ENCODE measurements at regions not wholly inside any gene's neighbourhood (a gene's known extent, or its start where the extent isn't known, plus 50 kb on each side); places are given as distances from the start of the nearest gene placed in this dataset.

DNA sequence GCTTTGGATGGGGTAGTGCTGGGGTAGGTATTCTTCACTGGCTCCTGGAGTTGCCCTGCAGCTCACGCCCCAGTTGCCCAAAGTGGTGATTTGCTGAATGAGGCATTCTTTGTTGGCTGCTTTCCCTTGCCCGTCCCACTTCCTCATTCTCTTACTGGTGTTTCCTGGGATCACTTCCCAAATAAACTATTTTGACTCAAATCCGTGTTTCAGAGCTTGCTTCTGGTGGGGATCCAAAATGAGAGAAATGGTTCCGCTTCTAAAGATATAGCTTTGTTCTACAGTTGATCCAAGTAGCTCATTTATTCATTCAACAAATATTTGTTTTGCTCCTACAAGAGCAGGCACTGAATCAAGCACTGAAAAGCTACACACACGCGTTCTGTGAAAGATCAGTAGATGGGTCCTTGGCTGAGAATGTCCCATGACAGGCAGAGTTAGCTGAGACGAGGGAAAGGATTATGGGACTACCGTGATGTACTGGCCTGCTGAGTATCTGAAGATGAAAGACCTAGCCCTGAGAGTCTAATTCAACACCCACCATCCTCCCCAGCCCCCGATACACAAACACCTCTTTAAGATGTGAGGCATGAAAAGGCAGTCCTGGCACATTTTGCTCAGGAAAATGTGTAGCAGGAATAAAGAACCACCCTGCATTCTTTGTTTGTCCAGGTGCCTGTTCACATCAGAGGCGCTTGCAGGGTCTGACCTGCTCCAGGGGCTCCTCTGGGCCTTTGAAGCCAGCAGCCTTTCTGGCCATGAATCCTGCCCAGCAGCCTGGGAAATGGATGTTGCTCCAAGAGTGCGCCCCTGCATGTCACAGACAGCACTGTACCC lies 143.1 kb upstream of the RANBP3L start:
- no peaks in the 10 kb centered on the region for H3K36me3 Mint-ChIP-seq (ENCODE audit: low read depth)
- no peaks in the 10 kb centered on the region for H3K27me3 Mint-ChIP-seq (ENCODE audit: low read depth)
- peaks cover 12% of the 10 kb centered on the region for H3K4me1 Mint-ChIP-seq
- H3K27ac Mint-ChIP-seq, result no peak overlapping the region
- no peak overlapping the region for H3K4me3 Mint-ChIP-seq
- no peaks in the 10 kb centered on the region for H3K9me3 Mint-ChIP-seq
- TF ChIP-seq, protein P1, sequence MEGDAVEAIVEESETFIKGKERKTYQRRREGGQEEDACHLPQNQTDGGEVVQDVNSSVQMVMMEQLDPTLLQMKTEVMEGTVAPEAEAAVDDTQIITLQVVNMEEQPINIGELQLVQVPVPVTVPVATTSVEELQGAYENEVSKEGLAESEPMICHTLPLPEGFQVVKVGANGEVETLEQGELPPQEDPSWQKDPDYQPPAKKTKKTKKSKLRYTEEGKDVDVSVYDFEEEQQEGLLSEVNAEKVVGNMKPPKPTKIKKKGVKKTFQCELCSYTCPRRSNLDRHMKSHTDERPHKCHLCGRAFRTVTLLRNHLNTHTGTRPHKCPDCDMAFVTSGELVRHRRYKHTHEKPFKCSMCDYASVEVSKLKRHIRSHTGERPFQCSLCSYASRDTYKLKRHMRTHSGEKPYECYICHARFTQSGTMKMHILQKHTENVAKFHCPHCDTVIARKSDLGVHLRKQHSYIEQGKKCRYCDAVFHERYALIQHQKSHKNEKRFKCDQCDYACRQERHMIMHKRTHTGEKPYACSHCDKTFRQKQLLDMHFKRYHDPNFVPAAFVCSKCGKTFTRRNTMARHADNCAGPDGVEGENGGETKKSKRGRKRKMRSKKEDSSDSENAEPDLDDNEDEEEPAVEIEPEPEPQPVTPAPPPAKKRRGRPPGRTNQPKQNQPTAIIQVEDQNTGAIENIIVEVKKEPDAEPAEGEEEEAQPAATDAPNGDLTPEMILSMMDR (IDR thresholded peaks at IDR 0.05; ENCODE audit: unreplicated experiment in 3 of 3), result no peak

DNA sequence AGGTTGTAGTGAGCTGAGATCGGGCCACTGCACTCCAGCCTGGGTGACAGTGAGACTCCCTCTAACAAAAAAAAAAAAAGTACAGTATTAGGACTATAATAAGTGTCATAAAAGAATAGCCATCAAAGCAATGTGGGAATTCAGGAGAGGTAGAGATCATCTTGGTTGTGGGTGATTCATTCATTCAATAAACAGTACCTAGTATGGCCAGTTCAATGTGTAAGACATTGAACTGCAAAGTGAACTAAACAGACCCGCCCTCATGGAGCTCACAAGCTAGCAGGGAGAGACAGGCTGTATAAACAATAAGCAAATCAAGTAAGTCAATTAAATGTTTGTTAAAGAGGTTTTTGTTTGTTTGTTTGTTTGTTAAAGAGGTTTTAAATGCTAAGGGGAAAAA lies 146.1 kb upstream of the RANBP3L start:
- Mint-ChIP-seq H3K9me3 (no peaks in the 10 kb centered on the region), H3K36me3 (ENCODE audit: low read depth) (no peaks in the 10 kb centered on the region)

DNA sequence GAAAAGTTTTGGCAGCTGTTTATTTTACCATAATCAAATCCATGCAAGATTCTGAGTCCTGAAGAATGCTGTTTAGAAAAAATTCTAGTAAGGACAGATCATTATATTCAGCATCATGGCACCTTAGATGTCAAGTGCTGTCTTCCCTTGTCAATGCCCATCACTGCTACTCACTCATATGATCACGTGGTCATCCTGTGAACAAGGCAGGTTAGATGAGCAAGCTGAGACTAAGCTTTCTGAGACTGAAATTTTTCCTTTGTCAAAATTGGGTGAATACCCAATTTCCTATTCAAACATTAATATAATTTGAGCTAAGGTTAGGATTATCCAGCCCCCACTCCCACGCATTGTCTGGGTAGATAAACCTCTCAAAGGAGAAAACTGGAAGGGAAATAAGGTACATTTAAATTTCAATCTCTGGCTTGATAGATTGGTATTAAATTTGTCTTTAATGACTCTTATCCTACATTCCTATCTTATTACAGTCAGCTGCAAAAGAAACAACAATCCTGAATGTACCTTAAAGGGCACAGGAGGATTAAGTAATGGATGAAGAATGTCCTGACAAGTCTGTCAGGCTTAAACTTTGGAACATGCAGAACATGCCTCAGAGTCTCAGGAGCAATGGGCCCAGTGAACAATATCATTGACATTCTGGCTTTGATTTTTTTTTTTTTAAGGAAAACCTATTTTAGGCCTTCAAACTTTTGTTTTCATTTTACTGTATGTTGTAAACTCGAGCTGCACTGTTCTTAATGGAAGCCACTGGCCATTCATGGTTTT lies 148.7 kb upstream of the RANBP3L start:
- Mint-ChIP-seq H3K4me3 (no peak overlapping the region), H3K27me3 (ENCODE audit: low read depth) (no peaks in the 10 kb centered on the region), H3K27ac (no peak overlapping the region), H3K9me3 (no peaks in the 10 kb centered on the region), H3K36me3 (ENCODE audit: low read depth) (no peaks in the 10 kb centered on the region), H3K4me1 (peaks cover 14% of the 10 kb centered on the region)
- TF ChIP-seq, protein P1 (IDR thresholded peaks at IDR 0.05; ENCODE audit: unreplicated experiment in 3 of 3), result no peak

More for the DNA sequence above, 146.1 kb upstream of the RANBP3L start:
- Mint-ChIP-seq H3K4me1 (peaks cover 15% of the 10 kb centered on the region), H3K4me3 (no peak overlapping the region), H3K27me3 (ENCODE audit: low read depth) (no peaks in the 10 kb centered on the region), H3K27ac (no peak overlapping the region)
- TF ChIP-seq, protein P1 (IDR thresholded peaks at IDR 0.05; ENCODE audit: unreplicated experiment in 3 of 3), result no peak

DNA sequence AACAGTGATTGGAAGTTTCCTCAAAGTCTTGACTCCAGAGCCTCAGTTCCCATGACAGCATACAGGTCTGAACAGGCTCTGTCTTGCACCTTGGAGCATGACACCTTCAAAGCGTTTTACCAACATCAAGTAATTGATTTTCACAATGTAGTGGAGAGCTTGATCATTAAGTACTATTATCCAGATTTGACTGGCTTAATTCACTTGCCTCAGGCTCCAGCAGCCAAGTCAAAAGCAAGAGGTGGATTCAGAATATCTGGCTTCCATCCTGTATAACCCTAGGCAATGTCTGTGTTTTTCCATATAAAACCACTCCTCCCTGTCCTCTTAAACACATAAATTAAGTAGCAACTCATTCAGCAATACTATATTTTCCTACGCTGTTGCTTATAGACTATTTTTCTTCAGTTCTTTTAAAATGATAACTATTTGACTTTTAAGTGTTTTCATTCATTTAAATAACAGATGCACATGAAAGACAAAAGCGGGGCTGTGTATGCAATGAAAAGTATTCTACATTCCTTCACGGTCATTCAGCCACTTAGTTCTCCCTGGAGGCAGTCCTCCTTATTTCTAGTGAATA lies 150.8 kb upstream of the RANBP3L start:
- peak overlapping the region in 2 of 3 experiments; percentile 10 to 89 for H3K27ac Mint-ChIP-seq
- TF ChIP-seq, protein P1 (IDR thresholded peaks at IDR 0.05; ENCODE audit: unreplicated experiment in 3 of 3), result no peak
- no peaks in the 10 kb centered on the region for H3K36me3 Mint-ChIP-seq (ENCODE audit: low read depth)
- no peak overlapping the region for H3K4me3 Mint-ChIP-seq
- no peaks in the 10 kb centered on the region for H3K9me3 Mint-ChIP-seq
- no peaks in the 10 kb centered on the region for H3K27me3 Mint-ChIP-seq (ENCODE audit: low read depth)
- H3K4me1 Mint-ChIP-seq, result peaks cover 19% of the 10 kb centered on the region

DNA sequence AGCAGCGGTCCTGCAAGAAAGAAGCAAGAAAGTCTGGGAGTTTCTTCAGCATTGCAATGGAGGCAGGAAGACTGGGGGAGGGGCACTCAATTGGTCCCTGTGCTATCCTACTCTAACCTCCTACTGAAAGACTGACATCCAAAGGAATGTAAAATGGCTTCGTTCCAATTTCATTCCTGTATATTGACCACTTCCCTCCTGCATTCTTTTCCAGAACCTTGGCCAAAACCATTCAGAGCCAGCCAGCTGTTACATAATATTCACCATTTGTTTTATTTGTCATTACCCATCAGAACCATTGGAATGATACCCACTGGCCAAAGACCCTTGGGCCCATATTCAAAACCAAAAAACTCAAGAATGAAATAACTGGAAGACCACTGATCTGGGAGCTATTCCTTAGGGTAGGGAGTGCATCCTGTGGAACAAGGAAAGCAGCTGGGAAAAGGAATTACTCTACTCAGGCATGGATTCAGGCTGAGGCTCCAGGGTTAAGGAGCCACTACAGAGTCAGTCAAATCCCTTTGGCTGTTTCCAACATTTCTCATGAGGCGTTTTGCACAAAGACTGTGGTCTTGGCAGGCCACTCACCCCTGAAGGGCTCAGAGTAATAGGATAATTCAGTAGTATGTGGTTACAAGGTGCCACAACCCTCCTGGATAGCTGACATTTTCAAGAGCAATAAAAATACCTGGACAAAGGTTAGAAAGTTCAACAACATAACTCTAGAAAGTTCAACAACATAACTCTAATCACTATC lies 148.7 kb upstream of the SLC1A3 start:
- Mint-ChIP-seq H3K9me3 (no peaks in the 10 kb centered on the region), H3K27ac (no peak overlapping the region), H3K36me3 (ENCODE audit: low read depth) (no peaks in the 10 kb centered on the region), H3K4me1 (peaks cover 11% of the 10 kb centered on the region), H3K27me3 (ENCODE audit: low read depth) (peaks cover under 1% of the 10 kb centered on the region), H3K4me3 (no peak overlapping the region)
- TF ChIP-seq, protein P1 (IDR thresholded peaks at IDR 0.05; ENCODE audit: unreplicated experiment in 3 of 3), result no peak

Data from nephron (organoid).